OCI-LY1 (cell line): ENCODE measurements at regions not wholly inside any gene's neighbourhood (a gene's known extent, or its start where the extent isn't known, plus 50 kb on each side); places are given as distances from the start of the nearest gene placed in this dataset.

Experiments used
- EZH2 ChIP-seq: fragments of 200-600 bp; sonication (generic), shearing (Covaris generic); IDR thresholded peaks from 2 replicates; pipeline ENCODE4 v1.8.0; 2017; ENCODE audit warnings: borderline replicate concordance, mixed run types, mild to moderate bottlenecking, antibody characterized with exemption, low read length, moderate library complexity, mixed read lengths
- TF ChIP-seq, protein P1 (sequence below): fragments of 200-600 bp; sonication (generic), shearing (Covaris generic); IDR thresholded peaks from 2 replicates; pipeline ENCODE4 v1.5.1; 2017; ENCODE audit warnings: mild to moderate bottlenecking, antibody characterized with exemption, low read length, moderate library complexity, mixed read lengths

DNA sequence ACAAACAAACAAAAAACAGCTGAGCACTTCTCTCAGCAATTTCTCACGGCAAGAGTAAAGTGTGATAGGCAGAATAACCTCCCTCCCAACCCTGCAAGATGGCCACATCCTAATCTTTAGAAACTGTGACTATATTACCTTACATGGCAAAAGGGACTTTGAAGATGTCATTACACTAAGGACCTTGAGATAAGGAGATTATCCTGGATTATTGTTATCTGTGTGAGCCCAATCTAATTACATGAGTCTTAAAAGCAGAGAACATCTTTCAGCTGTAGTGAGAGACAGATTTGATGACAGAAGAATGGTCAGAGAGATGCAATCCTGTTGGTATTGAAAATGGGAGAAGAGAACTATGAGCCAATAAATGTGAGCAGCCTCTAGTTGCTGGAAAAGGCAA lies 347.9 kb downstream of the CDH9 start:
- TF ChIP-seq, protein P1, sequence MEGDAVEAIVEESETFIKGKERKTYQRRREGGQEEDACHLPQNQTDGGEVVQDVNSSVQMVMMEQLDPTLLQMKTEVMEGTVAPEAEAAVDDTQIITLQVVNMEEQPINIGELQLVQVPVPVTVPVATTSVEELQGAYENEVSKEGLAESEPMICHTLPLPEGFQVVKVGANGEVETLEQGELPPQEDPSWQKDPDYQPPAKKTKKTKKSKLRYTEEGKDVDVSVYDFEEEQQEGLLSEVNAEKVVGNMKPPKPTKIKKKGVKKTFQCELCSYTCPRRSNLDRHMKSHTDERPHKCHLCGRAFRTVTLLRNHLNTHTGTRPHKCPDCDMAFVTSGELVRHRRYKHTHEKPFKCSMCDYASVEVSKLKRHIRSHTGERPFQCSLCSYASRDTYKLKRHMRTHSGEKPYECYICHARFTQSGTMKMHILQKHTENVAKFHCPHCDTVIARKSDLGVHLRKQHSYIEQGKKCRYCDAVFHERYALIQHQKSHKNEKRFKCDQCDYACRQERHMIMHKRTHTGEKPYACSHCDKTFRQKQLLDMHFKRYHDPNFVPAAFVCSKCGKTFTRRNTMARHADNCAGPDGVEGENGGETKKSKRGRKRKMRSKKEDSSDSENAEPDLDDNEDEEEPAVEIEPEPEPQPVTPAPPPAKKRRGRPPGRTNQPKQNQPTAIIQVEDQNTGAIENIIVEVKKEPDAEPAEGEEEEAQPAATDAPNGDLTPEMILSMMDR = no peak
- no peak for TF ChIP-seq EZH2
